WTC11 (cell line): ENCODE measurements at regions not wholly inside any gene's neighbourhood (a gene's known extent, or its start where the extent isn't known, plus 50 kb on each side); places are given as distances from the start of the nearest gene placed in this dataset.
"Not testable (repeated sequence)": the region's sequence is repeated elsewhere in the genome, so short reads cannot be mapped to it uniquely, and the experiment has no call there.

Experiments
- ATAC-seq: fragments of 200-7000 bp; cut with Tn5 transposase; 2 replicates; pipeline ENCODE4 v1.10.0; 2021; ENCODE audit warnings: mild to moderate bottlenecking, moderate library complexity
- CTCF ChIA-PET: fragments of 300-600 bp; sonication (Branson Sonifier 250); formaldehyde crosslinking; loops from one replicate; lab custom pipeline; 2021; ENCODE audit warnings: antibody characterized with exemption; lab: Charles Lee
- POLR2A ChIA-PET: fragments of 350-600 bp; sonication (Branson Sonifier 250); formaldehyde crosslinking; loops from one replicate; lab custom pipeline; 2021; ENCODE audit warnings: antibody characterized with exemption; lab: Charles Lee
- DNase-seq: peaks from one replicate; pipeline ENCODE4 v3.0.0; 2021; ENCODE audit warnings: low spot score
- H3K27ac Mint-ChIP-seq: 2 replicates; pipeline ENCODE4 v1.8.0; 2021; ENCODE audit warnings: mixed read lengths
- H3K27me3 Mint-ChIP-seq: 2 replicates; pipeline ENCODE4 v1.8.0; 2021; ENCODE audit warnings: low read depth, mild to moderate bottlenecking, moderate library complexity, mixed read lengths
- H3K36me3 Mint-ChIP-seq: 2 replicates; pipeline ENCODE4 v1.8.0; 2021; ENCODE audit warnings: mixed read lengths
- H3K4me1 Mint-ChIP-seq: 2 replicates; pipeline ENCODE4 v1.8.0; 2022; ENCODE audit warnings: mixed read lengths
- H3K4me3 Mint-ChIP-seq: 2 replicates; pipeline ENCODE4 v1.8.0; 2021; ENCODE audit warnings: mild to moderate bottlenecking, moderate library complexity, mixed read lengths
- H3K9me3 Mint-ChIP-seq: 2 replicates; pipeline ENCODE4 v1.8.0; 2021; ENCODE audit warnings: mixed read lengths
- CREB1 ChIP-seq: sonication (generic); formaldehyde crosslinking; IDR thresholded peaks from 2 replicates; pipeline ENCODE4 v1.8.0; 2023; ENCODE audit warnings: mild to moderate bottlenecking, missing genetic modification reagents
- E2F1 ChIP-seq: sonication (generic); formaldehyde crosslinking; IDR thresholded peaks from 2 replicates; pipeline ENCODE4 v1.8.0; 2022; ENCODE audit warnings: mild to moderate bottlenecking, missing genetic modification reagents
- ERG ChIP-seq: fragments of 250-450 bp; sonication (Bioruptor Pico); IDR thresholded peaks from 2 replicates; pipeline ENCODE4 v1.8.0; 2021; ENCODE audit warnings: mild to moderate bottlenecking
- ESRRA ChIP-seq: sonication (generic); formaldehyde crosslinking; IDR thresholded peaks from 2 replicates; pipeline ENCODE4 v1.8.1; 2022; ENCODE audit warnings: mild to moderate bottlenecking, missing genetic modification reagents, borderline replicate concordance
- ETV6 ChIP-seq: sonication (generic); formaldehyde crosslinking; IDR thresholded peaks from 2 replicates; pipeline ENCODE4 v1.8.1; 2022; ENCODE audit warnings: mild to moderate bottlenecking, missing genetic modification reagents
- GABPB1 ChIP-seq: sonication (generic); formaldehyde crosslinking; IDR thresholded peaks from 2 replicates; pipeline ENCODE4 v1.8.1; 2023; ENCODE audit warnings: mild to moderate bottlenecking, missing genetic modification reagents
- IRF2 ChIP-seq: sonication (generic); formaldehyde crosslinking; IDR thresholded peaks from 2 replicates; pipeline ENCODE4 v1.8.0; 2022; ENCODE audit warnings: low read depth, missing genetic modification reagents, borderline replicate concordance
- MYBL2 ChIP-seq: sonication (generic); formaldehyde crosslinking; IDR thresholded peaks from 2 replicates; pipeline ENCODE4 v1.8.1; 2023; ENCODE audit warnings: mild to moderate bottlenecking, moderate library complexity, missing genetic modification reagents
- NFE2L1 ChIP-seq: sonication (generic); formaldehyde crosslinking; IDR thresholded peaks from 2 replicates; pipeline ENCODE4 v1.8.1; 2023; ENCODE audit warnings: missing genetic modification reagents
- NR2C2 ChIP-seq: sonication (generic); formaldehyde crosslinking; IDR thresholded peaks from 2 replicates; pipeline ENCODE4 v1.8.0; 2022; ENCODE audit warnings: mild to moderate bottlenecking, missing genetic modification reagents
- PRRX2 ChIP-seq: fragments of 250-450 bp; sonication (Bioruptor Pico); IDR thresholded peaks from 2 replicates; pipeline ENCODE4 v1.8.0; 2021; ENCODE audit warnings: mild to moderate bottlenecking
- SMAD3 ChIP-seq: sonication (generic); formaldehyde crosslinking; IDR thresholded peaks from 2 replicates; pipeline ENCODE4 v1.8.0; 2022; ENCODE audit warnings: missing genetic modification reagents, mild to moderate bottlenecking, borderline replicate concordance
- TEAD1 ChIP-seq: sonication (generic); formaldehyde crosslinking; IDR thresholded peaks from 2 replicates; pipeline ENCODE4 v1.8.0; 2022; ENCODE audit warnings: mild to moderate bottlenecking, missing genetic modification reagents
- TEAD4 ChIP-seq: sonication (generic); formaldehyde crosslinking; IDR thresholded peaks from 2 replicates; pipeline ENCODE4 v1.8.0; 2022; ENCODE audit warnings: mild to moderate bottlenecking, missing genetic modification reagents
- TP53 ChIP-seq: sonication (generic); formaldehyde crosslinking; IDR thresholded peaks from 2 replicates; pipeline ENCODE4 v1.8.1; 2023; ENCODE audit warnings: mild to moderate bottlenecking, missing genetic modification reagents
- ZBTB21 ChIP-seq: sonication (generic); formaldehyde crosslinking; IDR thresholded peaks from 2 replicates; pipeline ENCODE4 v1.8.1; 2023; ENCODE audit warnings: mild to moderate bottlenecking, missing genetic modification reagents, borderline replicate concordance
- ZNF232 ChIP-seq: sonication (generic); formaldehyde crosslinking; IDR thresholded peaks from 2 replicates; pipeline ENCODE4 v1.8.0; 2022; ENCODE audit warnings: mild to moderate bottlenecking, missing genetic modification reagents
- ZNF416 ChIP-seq: fragments of 250-450 bp; sonication (Bioruptor Pico); IDR thresholded peaks from 2 replicates; pipeline ENCODE4 v1.9.0; 2021; ENCODE audit warnings: mild to moderate bottlenecking, inconsistent platforms
- ZNF671 ChIP-seq: fragments of 250-450 bp; sonication (Bioruptor Pico); IDR thresholded peaks from 2 replicates; pipeline ENCODE4 v1.8.0; 2021; ENCODE audit warnings: mild to moderate bottlenecking
- TF ChIP-seq, protein P1 (sequence below): sonication (generic); formaldehyde crosslinking; IDR thresholded peaks from 2 replicates; pipeline ENCODE4 v1.8.1; 2023; ENCODE audit warnings: mild to moderate bottlenecking, missing genetic modification reagents

DNA sequence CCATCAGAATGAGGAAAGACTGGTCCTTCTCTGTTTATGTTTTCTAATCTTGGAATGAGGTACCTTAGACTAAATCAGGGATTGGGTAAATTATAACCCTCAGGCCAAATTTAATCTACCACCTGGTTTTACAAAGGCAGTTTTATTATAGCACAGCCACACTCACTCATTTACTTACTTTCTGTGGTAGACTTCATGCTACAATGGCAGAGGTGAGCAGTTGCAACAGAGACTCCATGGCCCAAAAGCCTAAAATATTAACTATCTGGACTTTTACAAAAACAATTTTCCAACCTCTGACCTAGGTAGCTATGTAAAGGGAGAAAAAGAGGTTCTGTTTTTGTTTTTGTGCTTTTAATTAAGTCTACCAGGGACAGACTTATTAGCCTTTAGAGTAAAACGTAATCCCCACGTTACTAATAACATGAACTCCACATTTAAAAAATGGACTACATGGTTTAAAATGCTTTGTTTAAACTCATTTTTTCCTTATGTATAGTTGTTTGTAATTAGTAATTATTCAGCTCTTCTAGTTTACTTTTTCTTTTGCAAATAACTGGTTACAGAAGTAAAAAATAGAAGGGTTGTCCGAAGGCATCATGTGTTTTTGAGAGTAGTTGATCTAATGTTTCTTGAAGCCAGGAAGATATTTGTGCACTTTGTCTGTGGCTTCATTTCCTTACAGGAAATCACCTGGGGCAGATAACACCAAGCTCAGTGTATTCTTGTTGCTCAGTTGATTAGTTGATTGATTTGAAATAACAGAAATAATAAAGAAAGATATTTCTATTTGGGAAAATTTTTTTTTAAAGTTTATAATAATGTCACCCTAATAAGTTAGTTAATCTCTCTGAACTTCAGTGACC is 57.6 kb upstream of the ATP2B1 start:
- H3K4me1 Mint-ChIP-seq, result no peaks in the 10 kb centered on the region
- no peak for ATAC-seq
- POLR2A ChIA-PET, result no interaction called here
- no peak overlapping the region for H3K4me3 Mint-ChIP-seq
- no peak for DNase-seq
- no peak for TF ChIP-seq NR2C2 (CRISPR knock-in tag)
- no peak for TF ChIP-seq TEAD4
- no peak for TF ChIP-seq TP53 (CRISPR knock-in tag)
- TF ChIP-seq, protein P1, sequence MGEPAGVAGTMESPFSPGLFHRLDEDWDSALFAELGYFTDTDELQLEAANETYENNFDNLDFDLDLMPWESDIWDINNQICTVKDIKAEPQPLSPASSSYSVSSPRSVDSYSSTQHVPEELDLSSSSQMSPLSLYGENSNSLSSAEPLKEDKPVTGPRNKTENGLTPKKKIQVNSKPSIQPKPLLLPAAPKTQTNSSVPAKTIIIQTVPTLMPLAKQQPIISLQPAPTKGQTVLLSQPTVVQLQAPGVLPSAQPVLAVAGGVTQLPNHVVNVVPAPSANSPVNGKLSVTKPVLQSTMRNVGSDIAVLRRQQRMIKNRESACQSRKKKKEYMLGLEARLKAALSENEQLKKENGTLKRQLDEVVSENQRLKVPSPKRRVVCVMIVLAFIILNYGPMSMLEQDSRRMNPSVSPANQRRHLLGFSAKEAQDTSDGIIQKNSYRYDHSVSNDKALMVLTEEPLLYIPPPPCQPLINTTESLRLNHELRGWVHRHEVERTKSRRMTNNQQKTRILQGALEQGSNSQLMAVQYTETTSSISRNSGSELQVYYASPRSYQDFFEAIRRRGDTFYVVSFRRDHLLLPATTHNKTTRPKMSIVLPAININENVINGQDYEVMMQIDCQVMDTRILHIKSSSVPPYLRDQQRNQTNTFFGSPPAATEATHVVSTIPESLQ, result no peak
- no peak for TF ChIP-seq E2F1
- TF ChIP-seq MYBL2, result no peak
- no peak for TF ChIP-seq ETV6 (CRISPR knock-in tag)
- no peak for TF ChIP-seq TEAD1 (CRISPR knock-in tag)
- no peak for TF ChIP-seq PRRX2 (CRISPR knock-in tag)
- TF ChIP-seq ZNF416 (CRISPR knock-in tag), result no peak
- no peak for TF ChIP-seq IRF2 (CRISPR knock-in tag)
- no peak for TF ChIP-seq ERG (CRISPR knock-in tag)
- TF ChIP-seq CREB1 (CRISPR knock-in tag), result no peak
- no peak for TF ChIP-seq GABPB1
- no peak for TF ChIP-seq ZNF671 (CRISPR knock-in tag)
- TF ChIP-seq SMAD3, result no peak
- no peak for TF ChIP-seq ESRRA
- no peak for TF ChIP-seq ZNF232 (CRISPR knock-in tag)
- TF ChIP-seq NFE2L1 (CRISPR knock-in tag), result no peak
- no peak for TF ChIP-seq ZBTB21
- no peaks in the 10 kb centered on the region for H3K36me3 Mint-ChIP-seq
- CTCF ChIA-PET, result no interaction called here
- peaks cover 13% of the 10 kb centered on the region for H3K9me3 Mint-ChIP-seq
- H3K27ac Mint-ChIP-seq, result no peak overlapping the region
- no peaks in the 10 kb centered on the region for H3K27me3 Mint-ChIP-seq

GRCh38 chr12:89764164-89764563 is 55.5 kb upstream of the ATP2B1 start:
- H3K4me1 Mint-ChIP-seq, H3K4me3 Mint-ChIP-seq, DNase-seq, POLR2A ChIA-PET, H3K36me3 Mint-ChIP-seq, ATAC-seq, H3K27me3 Mint-ChIP-seq, H3K27ac Mint-ChIP-seq, CTCF ChIA-PET: not testable (repeated sequence)
- H3K9me3 Mint-ChIP-seq, result peaks cover 13% of the 10 kb centered on the region

- Mint-ChIP-seq H3K4me3 (no peak overlapping the region), H3K9me3 (peaks cover 9% of the 10 kb centered on the region), H3K4me1 (no peaks in the 10 kb centered on the region), H3K27me3 (no peaks in the 10 kb centered on the region), H3K27ac (no peak overlapping the region), H3K36me3 (no peaks in the 10 kb centered on the region)
- POLR2A ChIA-PET, result no interaction called here
- no peak for TF ChIP-seq SMAD3
- DNase-seq, result no peak
- ATAC-seq, result no peak
- CTCF ChIA-PET, result no interaction called here
Observed at GRCh38 chr12:89762498-89763170, 54.0 kb upstream of the ATP2B1 start.
